HL-60 (cell line): ENCODE measurements at regions not wholly inside any gene's neighbourhood (a gene's known extent, or its start where the extent isn't known, plus 50 kb on each side); places are given as distances from the start of the nearest gene placed in this dataset.

Source experiments
- DNase-seq, 2 experiments: peaks; one replicate each; pipeline ENCODE4 v3.0.0-alpha.2; 2010 to 2020; ENCODE audit warnings: low read depth in 1 of 2, low spot score in 1 of 2
- H3K27ac ChIP-seq: fragments of 250-450 bp; sonication (Bioruptor Pico); replicated peaks from 2 replicates; pipeline ENCODE4 v1.5.1; 2020; ENCODE audit warnings: mild to moderate bottlenecking, moderate library complexity
- H3K27me3 ChIP-seq: fragments of 250-450 bp; sonication (Bioruptor Pico); 2 replicates; pipeline ENCODE4 v1.5.1; 2021; ENCODE audit warnings: mild to moderate bottlenecking, moderate library complexity; ENCODE audit not compliant: insufficient read depth, poor library complexity, severe bottlenecking
- H3K4me3 ChIP-seq: replicated peaks from 2 replicates; pipeline ENCODE4 v1.5.1; 2011; ENCODE audit warnings: mild to moderate bottlenecking, control low read depth, low read length; ENCODE audit not compliant: insufficient read depth
- GABPA ChIP-seq: IDR thresholded peaks from 2 replicates; pipeline ENCODE4 v1.6.1; 2012; ENCODE audit warnings: low read depth
- POLR2AphosphoS5 ChIP-seq: IDR thresholded peaks from 2 replicates; pipeline ENCODE4 v1.6.1; 2012; ENCODE audit warnings: low read depth
- SPI1 ChIP-seq: IDR thresholded peaks from 2 replicates; pipeline ENCODE4 v1.6.1; 2012; ENCODE audit warnings: low read depth, mild to moderate bottlenecking, borderline replicate concordance
- TF ChIP-seq, protein P1 (sequence below): IDR thresholded peaks from 2 replicates; pipeline ENCODE4 v1.6.1; 2012; ENCODE audit warnings: low read depth; ENCODE audit not compliant: insufficient replicate concordance
- TF ChIP-seq, protein P2 (sequence below): IDR thresholded peaks from one replicate; pipeline ENCODE4 v1.5.1; 2011; ENCODE audit warnings: low read length, control low read depth, inconsistent platforms; ENCODE audit not compliant: insufficient read depth

GRCh38 chr2:116491292-116491691 is 1323.2 kb upstream of the DDX18 start:
- Histone ChIP-seq H3K27ac (no peak overlapping the region), H3K27me3 (no peaks in the 10 kb centered on the region), H3K4me3 (no peak overlapping the region)
- no peak for TF ChIP-seq SPI1
- TF ChIP-seq, protein P1, sequence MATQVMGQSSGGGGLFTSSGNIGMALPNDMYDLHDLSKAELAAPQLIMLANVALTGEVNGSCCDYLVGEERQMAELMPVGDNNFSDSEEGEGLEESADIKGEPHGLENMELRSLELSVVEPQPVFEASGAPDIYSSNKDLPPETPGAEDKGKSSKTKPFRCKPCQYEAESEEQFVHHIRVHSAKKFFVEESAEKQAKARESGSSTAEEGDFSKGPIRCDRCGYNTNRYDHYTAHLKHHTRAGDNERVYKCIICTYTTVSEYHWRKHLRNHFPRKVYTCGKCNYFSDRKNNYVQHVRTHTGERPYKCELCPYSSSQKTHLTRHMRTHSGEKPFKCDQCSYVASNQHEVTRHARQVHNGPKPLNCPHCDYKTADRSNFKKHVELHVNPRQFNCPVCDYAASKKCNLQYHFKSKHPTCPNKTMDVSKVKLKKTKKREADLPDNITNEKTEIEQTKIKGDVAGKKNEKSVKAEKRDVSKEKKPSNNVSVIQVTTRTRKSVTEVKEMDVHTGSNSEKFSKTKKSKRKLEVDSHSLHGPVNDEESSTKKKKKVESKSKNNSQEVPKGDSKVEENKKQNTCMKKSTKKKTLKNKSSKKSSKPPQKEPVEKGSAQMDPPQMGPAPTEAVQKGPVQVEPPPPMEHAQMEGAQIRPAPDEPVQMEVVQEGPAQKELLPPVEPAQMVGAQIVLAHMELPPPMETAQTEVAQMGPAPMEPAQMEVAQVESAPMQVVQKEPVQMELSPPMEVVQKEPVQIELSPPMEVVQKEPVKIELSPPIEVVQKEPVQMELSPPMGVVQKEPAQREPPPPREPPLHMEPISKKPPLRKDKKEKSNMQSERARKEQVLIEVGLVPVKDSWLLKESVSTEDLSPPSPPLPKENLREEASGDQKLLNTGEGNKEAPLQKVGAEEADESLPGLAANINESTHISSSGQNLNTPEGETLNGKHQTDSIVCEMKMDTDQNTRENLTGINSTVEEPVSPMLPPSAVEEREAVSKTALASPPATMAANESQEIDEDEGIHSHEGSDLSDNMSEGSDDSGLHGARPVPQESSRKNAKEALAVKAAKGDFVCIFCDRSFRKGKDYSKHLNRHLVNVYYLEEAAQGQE: no peak
- TF ChIP-seq, protein P2, sequence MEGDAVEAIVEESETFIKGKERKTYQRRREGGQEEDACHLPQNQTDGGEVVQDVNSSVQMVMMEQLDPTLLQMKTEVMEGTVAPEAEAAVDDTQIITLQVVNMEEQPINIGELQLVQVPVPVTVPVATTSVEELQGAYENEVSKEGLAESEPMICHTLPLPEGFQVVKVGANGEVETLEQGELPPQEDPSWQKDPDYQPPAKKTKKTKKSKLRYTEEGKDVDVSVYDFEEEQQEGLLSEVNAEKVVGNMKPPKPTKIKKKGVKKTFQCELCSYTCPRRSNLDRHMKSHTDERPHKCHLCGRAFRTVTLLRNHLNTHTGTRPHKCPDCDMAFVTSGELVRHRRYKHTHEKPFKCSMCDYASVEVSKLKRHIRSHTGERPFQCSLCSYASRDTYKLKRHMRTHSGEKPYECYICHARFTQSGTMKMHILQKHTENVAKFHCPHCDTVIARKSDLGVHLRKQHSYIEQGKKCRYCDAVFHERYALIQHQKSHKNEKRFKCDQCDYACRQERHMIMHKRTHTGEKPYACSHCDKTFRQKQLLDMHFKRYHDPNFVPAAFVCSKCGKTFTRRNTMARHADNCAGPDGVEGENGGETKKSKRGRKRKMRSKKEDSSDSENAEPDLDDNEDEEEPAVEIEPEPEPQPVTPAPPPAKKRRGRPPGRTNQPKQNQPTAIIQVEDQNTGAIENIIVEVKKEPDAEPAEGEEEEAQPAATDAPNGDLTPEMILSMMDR: no peak
- no peak for TF ChIP-seq POLR2AphosphoS5
- no peak for TF ChIP-seq GABPA
- no peak for DNase-seq

DNA sequence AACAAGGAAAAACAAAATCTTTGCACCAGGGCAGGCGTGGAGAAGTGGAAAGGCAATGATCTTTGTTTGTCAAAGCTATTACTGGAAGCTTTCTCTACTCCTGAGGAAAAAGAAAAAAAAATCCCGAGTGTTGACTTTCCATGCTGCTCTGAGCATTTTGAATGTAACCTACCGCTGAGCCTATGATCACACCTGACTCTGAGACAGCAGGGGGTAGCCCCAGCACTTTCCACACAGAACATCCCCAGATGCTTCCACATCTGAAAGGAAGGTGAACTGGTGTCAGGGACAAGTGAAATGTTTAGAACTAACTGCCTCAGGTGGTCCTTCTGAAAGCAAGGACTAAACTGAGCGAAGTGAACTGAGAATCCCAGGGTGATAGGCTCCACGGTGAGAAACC is 1315.1 kb upstream of the DDX18 start:
- no peak for TF ChIP-seq GABPA
- TF ChIP-seq SPI1: no peak
- TF ChIP-seq POLR2AphosphoS5: no peak
- TF ChIP-seq, protein P2: no peak
- TF ChIP-seq, protein P1: no peak
- Histone ChIP-seq H3K27ac (no peak overlapping the region), H3K4me3 (no peak overlapping the region), H3K27me3 (no peaks in the 10 kb centered on the region)
- no peak for DNase-seq

DNA sequence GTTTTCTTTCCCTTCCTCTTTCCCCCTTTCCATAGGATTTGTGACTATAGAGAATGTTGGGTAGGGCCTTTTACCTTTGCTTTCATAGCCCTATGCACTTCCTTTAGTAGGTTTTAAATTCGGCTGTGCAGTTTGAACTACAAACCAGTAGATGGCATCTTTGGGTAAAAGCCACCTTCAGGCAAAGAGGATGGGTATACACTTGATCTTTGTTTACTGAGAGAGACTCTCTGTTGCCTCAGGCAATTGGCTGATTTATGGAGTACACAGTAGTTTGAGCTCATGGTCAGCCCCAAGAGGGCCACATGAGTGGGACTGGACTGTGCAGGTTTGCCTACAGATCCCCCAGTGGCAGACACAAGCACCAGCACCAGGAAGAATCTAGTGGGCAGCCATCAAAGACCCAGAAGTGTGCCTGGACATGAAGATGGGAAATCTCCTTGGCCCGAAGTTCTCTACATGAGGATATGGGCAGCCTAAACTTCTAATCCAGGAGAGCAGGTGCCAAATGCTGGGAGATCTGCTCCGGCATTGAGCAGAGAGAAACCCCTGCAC is 1304.3 kb upstream of the DDX18 start:
- TF ChIP-seq POLR2AphosphoS5 (no peak), GABPA (no peak), SPI1 (no peak)
- TF ChIP-seq, protein P1: no peak
- TF ChIP-seq, protein P2: no peak
- Histone ChIP-seq H3K27me3 (no peaks in the 10 kb centered on the region), H3K4me3 (no peak overlapping the region), H3K27ac (no peak overlapping the region)
- peak in 1 of 2 experiments; percentile 3 for DNase-seq
